ENCODE measurements at regions not wholly inside any gene's neighbourhood (a gene's known extent, or its start where the extent isn't known, plus 50 kb on each side); places are given as distances from the start of the nearest gene placed in this dataset.
"Not testable (repeated sequence)": the region's sequence is repeated elsewhere in the genome, so short reads cannot be mapped to it uniquely, and the experiment has no call there.

GRCh38 chr16:55072976-55073375 lies 142.3 kb downstream of the IRX5 start:
- H3K4me3 ChIP-seq (ENCODE audit: low read depth, low read length) = no peak overlapping the region
- no peak for DNase-seq (ENCODE audit: low read depth)
- TF ChIP-seq, protein P1, sequence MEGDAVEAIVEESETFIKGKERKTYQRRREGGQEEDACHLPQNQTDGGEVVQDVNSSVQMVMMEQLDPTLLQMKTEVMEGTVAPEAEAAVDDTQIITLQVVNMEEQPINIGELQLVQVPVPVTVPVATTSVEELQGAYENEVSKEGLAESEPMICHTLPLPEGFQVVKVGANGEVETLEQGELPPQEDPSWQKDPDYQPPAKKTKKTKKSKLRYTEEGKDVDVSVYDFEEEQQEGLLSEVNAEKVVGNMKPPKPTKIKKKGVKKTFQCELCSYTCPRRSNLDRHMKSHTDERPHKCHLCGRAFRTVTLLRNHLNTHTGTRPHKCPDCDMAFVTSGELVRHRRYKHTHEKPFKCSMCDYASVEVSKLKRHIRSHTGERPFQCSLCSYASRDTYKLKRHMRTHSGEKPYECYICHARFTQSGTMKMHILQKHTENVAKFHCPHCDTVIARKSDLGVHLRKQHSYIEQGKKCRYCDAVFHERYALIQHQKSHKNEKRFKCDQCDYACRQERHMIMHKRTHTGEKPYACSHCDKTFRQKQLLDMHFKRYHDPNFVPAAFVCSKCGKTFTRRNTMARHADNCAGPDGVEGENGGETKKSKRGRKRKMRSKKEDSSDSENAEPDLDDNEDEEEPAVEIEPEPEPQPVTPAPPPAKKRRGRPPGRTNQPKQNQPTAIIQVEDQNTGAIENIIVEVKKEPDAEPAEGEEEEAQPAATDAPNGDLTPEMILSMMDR (IDR thresholded peaks at IDR 0.05; ENCODE audit: insufficient read depth, low read length) = no peak

DNA sequence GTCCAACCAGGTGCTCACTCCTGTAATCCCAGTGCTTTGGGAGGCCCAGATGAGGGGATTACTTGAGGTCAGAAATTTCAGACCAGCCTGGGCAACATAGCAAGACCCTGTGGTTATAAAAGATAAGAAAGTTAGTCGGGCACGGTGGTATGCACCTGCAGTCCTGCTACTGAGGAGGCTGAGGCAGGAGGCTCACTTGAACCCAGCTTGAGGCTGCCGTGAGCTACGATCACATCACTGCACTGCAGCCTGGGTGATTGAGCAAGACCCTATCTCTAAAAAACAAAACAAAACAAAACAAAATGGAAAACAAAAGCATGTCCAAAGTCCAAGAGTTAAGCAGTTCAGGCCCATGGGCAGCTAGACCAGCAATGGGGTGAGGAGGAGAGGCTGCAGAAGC lies 143.2 kb downstream of the IRX5 start:
- TF ChIP-seq, protein P1 (IDR thresholded peaks at IDR 0.05; ENCODE audit: insufficient read depth, low read length) = no peak
- no peak overlapping the region for H3K4me3 ChIP-seq (ENCODE audit: low read depth, low read length)
- DNase-seq (ENCODE audit: low read depth) = no peak

GRCh38 chr16:55075208-55075607 lies 144.5 kb downstream of the IRX5 start:
- not testable (repeated sequence) for H3K4me3 ChIP-seq (ENCODE audit: low read depth, low read length); DNase-seq (ENCODE audit: low read depth)

GRCh38 chr16:55076053-55076452 lies 145.4 kb downstream of the IRX5 start:
- no peak for DNase-seq (ENCODE audit: low read depth)
- TF ChIP-seq, protein P1 (IDR thresholded peaks at IDR 0.05; ENCODE audit: insufficient read depth, low read length) = no peak

GRCh38 chr16:55077266-55077665 lies 146.6 kb downstream of the IRX5 start:
- H3K4me3 ChIP-seq (ENCODE audit: low read depth, low read length) = no peak overlapping the region
- DNase-seq (ENCODE audit: low read depth) = no peak
- TF ChIP-seq, protein P1 (IDR thresholded peaks at IDR 0.05; ENCODE audit: insufficient read depth, low read length) = no peak

More at GRCh38 chr16:55076053-55076452, 145.4 kb downstream of the IRX5 start:
- H3K4me3 ChIP-seq (ENCODE audit: low read depth, low read length) = no peak overlapping the region

GRCh38 chr16:55078153-55078552 lies 147.5 kb downstream of the IRX5 start:
- TF ChIP-seq, protein P1 (IDR thresholded peaks at IDR 0.05; ENCODE audit: insufficient read depth, low read length) = no peak
- H3K4me3 ChIP-seq (ENCODE audit: low read depth, low read length) = no peak overlapping the region
- DNase-seq (ENCODE audit: low read depth) = no peak

- TF ChIP-seq, protein P1 (IDR thresholded peaks at IDR 0.05; ENCODE audit: insufficient read depth, low read length) = no peak
- DNase-seq (ENCODE audit: low read depth) = no peak
- H3K4me3 ChIP-seq (ENCODE audit: low read depth, low read length) = no peak overlapping the region
These were observed 148.2 kb downstream of the IRX5 start for GRCh38 chr16:55078699-55079410.

Measured in fibroblast of the aortic adventitia (primary cell).